HFFc6 (cell line): ENCODE measurements at regions not wholly inside any gene's neighbourhood (a gene's known extent, or its start where the extent isn't known, plus 50 kb on each side); places are given as distances from the start of the nearest gene placed in this dataset.

Source experiments
- DNase-seq: peaks from one replicate; pipeline ENCODE4 v3.0.0-alpha.2; 2018
- H3K27ac Mint-ChIP-seq: 2 replicates; pipeline ENCODE4 v1.8.0; 2020; ENCODE audit warnings: mild to moderate bottlenecking, mixed read lengths
- H3K27me3 Mint-ChIP-seq: 2 replicates; pipeline ENCODE4 v1.8.0; 2021; ENCODE audit warnings: mild to moderate bottlenecking, moderate library complexity, mixed read lengths; ENCODE audit not compliant: insufficient read depth
- H3K36me3 Mint-ChIP-seq: 2 replicates; pipeline ENCODE4 v1.8.0; 2021; ENCODE audit warnings: low read depth, mixed read lengths
- H3K4me1 Mint-ChIP-seq: 2 replicates; pipeline ENCODE4 v1.8.0; 2020; ENCODE audit warnings: low read depth, mixed read lengths
- H3K4me3 Mint-ChIP-seq: 2 replicates; pipeline ENCODE4 v1.8.0; 2020; ENCODE audit warnings: mild to moderate bottlenecking, moderate library complexity, mixed read lengths
- H3K9me3 Mint-ChIP-seq: 2 replicates; pipeline ENCODE4 v1.8.0; 2020; ENCODE audit warnings: mild to moderate bottlenecking, mixed read lengths
- CTCF ChIP-seq: fragments of 200-600 bp; sonication (generic); IDR thresholded peaks from 2 replicates; pipeline ENCODE4 v1.5.0; 2021; ENCODE audit warnings: antibody characterized with exemption, mild to moderate bottlenecking

- no peak overlapping the region for H3K4me3 Mint-ChIP-seq
- no peak for TF ChIP-seq CTCF
Measured at GRCh38 chr6:92377137-92377536, 1042.2 kb downstream of the EPHA7 start.

GRCh38 chr6:92376691-92377090, 1042.7 kb downstream of the EPHA7 start:
- Mint-ChIP-seq H3K27me3 (no peaks in the 10 kb centered on the region; the same call in 1 of the 2 replicates), H3K4me1 (no peaks in the 10 kb centered on the region), H3K27ac (no peak overlapping the region), H3K4me3 (no peak overlapping the region), H3K36me3 (peaks cover 6% of the 10 kb centered on the region; the same call in 1 of the 2 replicates), H3K9me3 (peaks cover 17% of the 10 kb centered on the region)
- TF ChIP-seq CTCF: no peak
- no peak for DNase-seq

More at GRCh38 chr6:92377137-92377536, 1042.2 kb downstream of the EPHA7 start:
- peaks cover 15% of the 10 kb centered on the region for H3K9me3 Mint-ChIP-seq
- peaks cover 6% of the 10 kb centered on the region; the same call in 1 of the 2 replicates for H3K36me3 Mint-ChIP-seq
- H3K27ac Mint-ChIP-seq: no peak overlapping the region
- H3K27me3 Mint-ChIP-seq: no peaks in the 10 kb centered on the region; the same call in 1 of the 2 replicates
- DNase-seq: no peak
- H3K4me1 Mint-ChIP-seq: no peaks in the 10 kb centered on the region

DNA sequence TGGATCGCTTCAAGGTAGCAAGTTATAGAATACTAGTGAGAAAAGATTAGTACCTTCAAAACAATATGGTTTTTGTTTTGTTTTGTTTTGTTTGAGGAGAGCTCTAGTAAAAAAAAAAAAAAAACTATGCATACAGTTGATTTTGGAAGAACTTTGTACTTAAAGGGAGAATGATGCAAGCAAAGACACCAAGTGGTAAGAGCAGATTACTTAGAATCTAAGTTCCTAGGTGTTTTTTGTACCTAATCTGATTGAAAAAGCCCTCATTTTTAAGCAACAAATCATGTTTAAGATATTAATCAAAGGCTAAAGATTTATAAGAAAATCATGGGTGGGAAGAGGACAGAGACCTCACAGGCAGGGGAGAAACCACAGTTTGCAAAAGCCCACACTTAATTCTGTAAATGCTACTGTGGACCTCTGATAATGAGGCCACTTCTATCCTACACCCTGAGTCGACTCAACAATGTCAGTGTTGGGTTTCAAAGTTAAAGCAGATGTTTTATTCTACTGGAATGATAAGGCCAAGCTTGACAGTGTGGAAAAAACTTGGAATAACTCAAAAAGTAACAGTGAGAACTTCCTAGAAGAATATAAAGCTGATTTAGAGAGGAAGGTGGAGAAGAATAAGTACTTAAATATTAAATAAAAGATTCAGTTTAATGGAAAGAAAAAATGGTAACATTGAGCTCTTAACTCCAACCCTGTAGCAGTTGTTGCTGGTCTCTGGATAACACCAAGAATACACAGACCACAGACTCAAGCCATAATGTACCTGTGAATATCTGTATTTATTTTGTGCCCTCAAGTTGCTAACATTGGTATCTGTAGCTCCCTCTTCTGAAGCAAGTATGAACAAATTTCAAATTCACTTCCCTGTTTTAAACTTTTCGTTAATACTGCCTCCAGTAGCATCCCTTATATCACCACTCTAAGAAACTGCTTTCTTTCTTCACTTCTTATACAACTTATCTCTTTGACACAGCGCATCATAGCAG, 1047.8 kb downstream of the EPHA7 start:
- no peak for TF ChIP-seq CTCF
- H3K27ac Mint-ChIP-seq: no peak overlapping the region
- H3K4me3 Mint-ChIP-seq: no peak overlapping the region
- no peaks in the 10 kb centered on the region; the same call in 1 of the 2 replicates for H3K27me3 Mint-ChIP-seq
- H3K36me3 Mint-ChIP-seq: peaks cover 6% of the 10 kb centered on the region; the same call in 1 of the 2 replicates
- DNase-seq: no peak
- no peaks in the 10 kb centered on the region for H3K4me1 Mint-ChIP-seq
- peaks cover 38% of the 10 kb centered on the region for H3K9me3 Mint-ChIP-seq

DNA sequence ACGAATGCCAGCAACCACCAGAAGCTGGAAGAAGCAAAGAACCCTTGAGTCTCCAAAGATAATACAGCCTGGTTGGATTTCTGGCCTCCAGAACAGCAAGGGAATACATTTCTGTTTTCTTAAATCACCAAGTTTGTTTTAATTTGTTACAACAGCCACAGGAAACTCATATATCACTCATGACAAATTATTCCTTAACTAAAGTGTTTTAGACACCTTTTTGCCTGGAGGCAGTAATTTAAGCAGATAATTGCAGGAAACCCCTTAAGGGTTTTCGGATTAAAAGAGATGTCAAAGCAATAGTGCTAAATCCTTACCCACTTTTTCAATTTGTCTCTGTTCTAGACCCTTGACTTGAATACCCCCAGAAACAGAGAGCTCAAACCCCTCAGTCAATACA, 1050.0 kb downstream of the EPHA7 start:
- DNase-seq: no peak
- Mint-ChIP-seq H3K9me3 (peaks cover 47% of the 10 kb centered on the region), H3K36me3 (no peaks in the 10 kb centered on the region), H3K4me3 (no peak overlapping the region), H3K27me3 (no peaks in the 10 kb centered on the region; the same call in 1 of the 2 replicates), H3K4me1 (no peaks in the 10 kb centered on the region), H3K27ac (no peak overlapping the region)
- TF ChIP-seq CTCF: no peak

DNA sequence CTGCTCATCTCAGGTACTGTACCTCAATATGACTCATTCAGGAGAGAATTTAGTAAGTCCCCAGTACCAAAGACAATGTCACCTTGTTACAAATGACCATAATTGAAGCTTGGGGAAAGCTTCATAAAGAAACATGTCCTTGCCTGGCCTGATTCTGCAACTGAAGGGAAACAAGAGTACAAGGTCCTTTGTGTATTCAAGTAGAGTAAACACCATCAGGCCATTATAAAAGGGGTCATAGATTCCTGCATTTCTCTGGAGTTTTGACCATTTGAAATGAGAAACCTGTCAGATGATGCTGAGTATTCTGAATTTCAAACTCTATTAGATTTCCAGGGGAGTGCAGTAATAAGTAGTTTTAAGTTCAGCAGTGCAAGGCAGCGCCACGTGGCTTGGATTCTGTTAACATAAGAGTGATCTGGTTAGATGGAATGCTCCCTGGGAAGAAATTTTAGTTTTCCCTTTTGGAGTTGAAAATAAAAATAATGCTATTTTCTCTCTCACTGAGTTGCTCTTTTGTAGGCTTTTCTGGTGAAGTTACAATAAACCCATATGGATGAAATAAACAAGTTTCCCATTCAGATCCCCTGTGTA, 1054.3 kb downstream of the EPHA7 start:
- no peaks in the 10 kb centered on the region for H3K36me3 Mint-ChIP-seq
- H3K27me3 Mint-ChIP-seq: no peaks in the 10 kb centered on the region
- TF ChIP-seq CTCF: no peak
- H3K27ac Mint-ChIP-seq: no peak overlapping the region
- H3K4me1 Mint-ChIP-seq: no peaks in the 10 kb centered on the region
- DNase-seq: no peak
- peaks cover 36% of the 10 kb centered on the region for H3K9me3 Mint-ChIP-seq
- H3K4me3 Mint-ChIP-seq: no peak overlapping the region
